Middle frontal gyrus (tissue), 1 donor: ENCODE measurements at regions not wholly inside any gene's neighbourhood (a gene's known extent, or its start where the extent isn't known, plus 50 kb on each side); places are given as distances from the start of the nearest gene placed in this dataset.

ENCODE experiments used
- DNase-seq: peaks from one replicate; pipeline ENCODE4 v3.0.0-alpha.2; 2015; ENCODE audit warnings: low spot score; ENCODE audit errors: extremely low spot score

- no peak for DNase-seq
These were observed 397.2 kb upstream of the NPVF start for GRCh38 chr7:25625306-25625992.

- DNase-seq: no peak
These were observed 398.3 kb upstream of the NPVF start for GRCh38 chr7:25626451-25627131.

GRCh38 chr7:25628446-25628845 lies 400.2 kb upstream of the NPVF start:
- no peak for DNase-seq

GRCh38 chr7:25632616-25633015 lies 404.3 kb upstream of the NPVF start:
- DNase-seq: no peak

- DNase-seq: no peak
These were observed 405.2 kb upstream of the NPVF start for GRCh38 chr7:25633426-25634036.

- no peak for DNase-seq
These were observed 407.9 kb upstream of the NPVF start for GRCh38 chr7:25636168-25636567.

GRCh38 chr7:25636871-25637283 lies 408.6 kb upstream of the NPVF start:
- DNase-seq: no peak

- no peak for DNase-seq
These were observed 409.8 kb upstream of the NPVF start for GRCh38 chr7:25638068-25638467.

- no peak for DNase-seq
These were observed 410.4 kb upstream of the NPVF start for GRCh38 chr7:25638590-25639244.

GRCh38 chr7:25642849-25643248 lies 414.6 kb upstream of the NPVF start:
- DNase-seq: no peak

- DNase-seq: no peak
These were observed 415.0 kb upstream of the NPVF start for GRCh38 chr7:25643286-25643685.

- DNase-seq: no peak
These were observed 415.6 kb upstream of the NPVF start for GRCh38 chr7:25643770-25644394.

GRCh38 chr7:25646726-25647413 lies 418.6 kb upstream of the NPVF start:
- no peak for DNase-seq

GRCh38 chr7:25647872-25648271 lies 419.6 kb upstream of the NPVF start:
- no peak for DNase-seq

GRCh38 chr7:25652366-25652765 lies 424.1 kb upstream of the NPVF start:
- DNase-seq: no peak

- DNase-seq: no peak
These were observed 425.1 kb upstream of the NPVF start for GRCh38 chr7:25653384-25653783.

- DNase-seq: no peak
These were observed 427.8 kb upstream of the NPVF start for GRCh38 chr7:25656071-25656470.

- peak; percentile 4 for DNase-seq
These were observed 428.3 kb upstream of the NPVF start for GRCh38 chr7:25656581-25657026.

- DNase-seq: no peak
These were observed 430.1 kb upstream of the NPVF start for GRCh38 chr7:25658375-25658774.

- no peak for DNase-seq
These were observed 431.6 kb upstream of the NPVF start for GRCh38 chr7:25659841-25660240.
